ENCODE measurements at regions not wholly inside any gene's neighbourhood (a gene's known extent, or its start where the extent isn't known, plus 50 kb on each side); places are given as distances from the start of the nearest gene placed in this dataset.

- H3K4me2 ChIP-seq = no peak overlapping the region
Measured at GRCh38 chr6:106035655-106036054, 50.5 kb upstream of the PRDM1 start.

GRCh38 chr6:106033806-106034205 is 52.3 kb upstream of the PRDM1 start:
- TF ChIP-seq EZH2 (IDR thresholded peaks at IDR 0.05; ENCODE audit: low read depth, unreplicated experiment) (no peak), POLR2AphosphoS5 (IDR thresholded peaks at IDR 0.05; ENCODE audit: low read depth) (no peak), CTCF (conservative IDR thresholded peaks at IDR 0.05; ENCODE audit: low read depth in 2 of 2) (no peak), JUNB (IDR thresholded peaks at IDR 0.05; ENCODE audit: unreplicated experiment) (no peak), STAT1 (IDR thresholded peaks at IDR 0.05; ENCODE audit: unreplicated experiment) (no peak), ETS1 (IDR thresholded peaks at IDR 0.05) (no peak), EZH2phosphoT487 (IDR thresholded peaks at IDR 0.05; ENCODE audit: unreplicated experiment) (no peak)
- H3K36me3 ChIP-seq (ENCODE audit: insufficient read depth) = no peaks in the 10 kb centered on the region

More at GRCh38 chr6:106035655-106036054, 50.5 kb upstream of the PRDM1 start:
- no peaks in the 10 kb centered on the region for H4K20me1 ChIP-seq (replicated peaks; ENCODE audit: insufficient read depth)
- no peaks in the 10 kb centered on the region for H3K4me1 Mint-ChIP-seq
- H2AFZ ChIP-seq = no peak overlapping the region
- no peaks in the 10 kb centered on the region for H3K27me3 ChIP-seq (ENCODE audit: insufficient read depth)
- no peak overlapping the region for H3K27ac Mint-ChIP-seq
- no peaks in the 10 kb centered on the region for H3F3A ChIP-seq (replicated peaks; ENCODE audit: low read depth)
- H3K36me3 ChIP-seq (ENCODE audit: insufficient read depth) = no peaks in the 10 kb centered on the region
- DNase-seq (ENCODE audit: low spot score) (no peak), ATAC-seq (no peak)
- peaks cover 15% of the 10 kb centered on the region; the same call in 2 of the 3 replicates for H3K36me3 Mint-ChIP-seq (ENCODE audit: low read depth)
- H3K9me3 Mint-ChIP-seq = peaks cover 14% of the 10 kb centered on the region
- no peaks in the 10 kb centered on the region for H3K4me1 ChIP-seq (ENCODE audit: insufficient read depth)
- H3K4me3 Mint-ChIP-seq = no peak overlapping the region
- no peak overlapping the region for H3K4me3 ChIP-seq
- 0 out of 2 replicates have a peak, but pooled peaks cover 6% of the 10 kb centered on the region for H3K9me2 ChIP-seq (ENCODE audit: insufficient read depth)
- no peaks in the 10 kb centered on the region for H3K27me3 Mint-ChIP-seq (ENCODE audit: insufficient read depth, low read depth, poor library complexity)
- TF ChIP-seq ZNF114 (CRISPR knock-in tag; IDR thresholded peaks at IDR 0.05) = no peak
- TF ChIP-seq STAT1 (IDR thresholded peaks at IDR 0.05; ENCODE audit: unreplicated experiment) = no peak
- TF ChIP-seq JUNB (IDR thresholded peaks at IDR 0.05; ENCODE audit: unreplicated experiment) = no peak
- TF ChIP-seq ZNF331 (CRISPR knock-in tag; IDR thresholded peaks at IDR 0.05; ENCODE audit: low read depth) = no peak
- H3K27ac ChIP-seq (ENCODE audit: low read depth) = no peak overlapping the region
- no peaks in the 10 kb centered on the region for H3K79me2 ChIP-seq (replicated peaks; ENCODE audit: insufficient read depth)

More at GRCh38 chr6:106033806-106034205, 52.3 kb upstream of the PRDM1 start:
- Histone ChIP-seq H3K27ac (ENCODE audit: low read depth) (no peak overlapping the region), H3K9me2 (ENCODE audit: insufficient read depth) (0 out of 2 replicates have a peak, but pooled peaks cover 6% of the 10 kb centered on the region), H3K4me1 (ENCODE audit: insufficient read depth) (no peaks in the 10 kb centered on the region), H2AFZ (no peak overlapping the region), H3K27me3 (ENCODE audit: insufficient read depth) (no peaks in the 10 kb centered on the region), H3F3A (replicated peaks; ENCODE audit: low read depth) (no peaks in the 10 kb centered on the region), H3K79me2 (replicated peaks; ENCODE audit: insufficient read depth) (no peaks in the 10 kb centered on the region), H4K20me1 (replicated peaks; ENCODE audit: insufficient read depth) (no peaks in the 10 kb centered on the region), H3K4me2 (no peak overlapping the region), H3K4me3 (no peak overlapping the region)
- H3K4me3 Mint-ChIP-seq = no peak overlapping the region
- ATAC-seq (no peak), DNase-seq (ENCODE audit: low spot score) (no peak)
- no peak overlapping the region for H3K27ac Mint-ChIP-seq
- H3K27me3 Mint-ChIP-seq (ENCODE audit: insufficient read depth, low read depth, poor library complexity) = no peaks in the 10 kb centered on the region
- no peaks in the 10 kb centered on the region for H3K4me1 Mint-ChIP-seq
- peaks cover 15% of the 10 kb centered on the region; the same call in 2 of the 3 replicates for H3K36me3 Mint-ChIP-seq (ENCODE audit: low read depth)
- H3K9me3 Mint-ChIP-seq = peaks cover 14% of the 10 kb centered on the region
